ENCODE measurements at regions not wholly inside any gene's neighbourhood (a gene's known extent, or its start where the extent isn't known, plus 50 kb on each side); places are given as distances from the start of the nearest gene placed in this dataset.
"Not testable (repeated sequence)": the region's sequence is repeated elsewhere in the genome, so short reads cannot be mapped to it uniquely, and the experiment has no call there.

DNA sequence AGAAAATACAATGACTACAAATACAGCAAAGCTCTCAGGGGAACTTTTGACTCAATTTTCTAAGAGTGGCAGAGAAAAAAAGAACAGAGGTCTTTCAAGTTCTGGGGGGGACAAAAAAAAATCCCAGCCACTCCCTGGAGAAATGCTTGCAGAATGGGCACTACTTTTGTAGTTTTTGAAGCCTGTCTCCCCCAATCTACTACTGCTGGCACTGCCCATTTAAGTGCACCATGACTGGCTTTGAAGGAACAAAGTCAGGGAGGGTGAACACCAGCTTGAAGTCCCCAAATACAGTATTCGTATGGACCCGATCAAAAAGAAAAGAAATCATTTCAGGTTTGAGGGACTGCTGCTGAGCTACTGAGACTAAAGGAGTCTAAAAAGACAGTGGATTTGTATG lies 1824.4 kb downstream of the ARAP2 start:
- no peak for DNase-seq
- Histone ChIP-seq H3K27ac (ENCODE audit: low read depth, low read length) (no peak overlapping the region), H3K27me3 (ENCODE audit: insufficient read depth, low read length) (no peaks in the 10 kb centered on the region), H3K4me3 (ENCODE audit: low read length in 2 of 2) (no peak overlapping the region), H3K9me3 (ENCODE audit: control insufficient read depth in 1 of 2, low read length in 2 of 2) (peaks cover 0 to 2% of the 10 kb centered on the region in 2 donors), H3K4me1 (ENCODE audit: insufficient read depth, low read length) (no peaks in the 10 kb centered on the region), H3K36me3 (ENCODE audit: insufficient read depth, low read length) (no peaks in the 10 kb centered on the region)
- Mint-ChIP-seq H3K9me3 (peaks cover 0 to 13% (median 4%) of the 10 kb centered on the region in 8 donors), H3K36me3 (no peaks in the 10 kb centered on the region), H3K27me3 (no peaks in the 10 kb centered on the region), H3K4me3 (no peak overlapping the region), H3K4me1 (no peaks in the 10 kb centered on the region), H3K27ac (no peak overlapping the region)
- POLR2A ChIA-PET (ENCODE audit: partially characterized antibody), result no interaction called here
- CTCF ChIA-PET (ENCODE audit: partially characterized antibody), result no interaction called here
- intact Hi-C loops (cut with micrococcal nuclease), result no loop called here

DNA sequence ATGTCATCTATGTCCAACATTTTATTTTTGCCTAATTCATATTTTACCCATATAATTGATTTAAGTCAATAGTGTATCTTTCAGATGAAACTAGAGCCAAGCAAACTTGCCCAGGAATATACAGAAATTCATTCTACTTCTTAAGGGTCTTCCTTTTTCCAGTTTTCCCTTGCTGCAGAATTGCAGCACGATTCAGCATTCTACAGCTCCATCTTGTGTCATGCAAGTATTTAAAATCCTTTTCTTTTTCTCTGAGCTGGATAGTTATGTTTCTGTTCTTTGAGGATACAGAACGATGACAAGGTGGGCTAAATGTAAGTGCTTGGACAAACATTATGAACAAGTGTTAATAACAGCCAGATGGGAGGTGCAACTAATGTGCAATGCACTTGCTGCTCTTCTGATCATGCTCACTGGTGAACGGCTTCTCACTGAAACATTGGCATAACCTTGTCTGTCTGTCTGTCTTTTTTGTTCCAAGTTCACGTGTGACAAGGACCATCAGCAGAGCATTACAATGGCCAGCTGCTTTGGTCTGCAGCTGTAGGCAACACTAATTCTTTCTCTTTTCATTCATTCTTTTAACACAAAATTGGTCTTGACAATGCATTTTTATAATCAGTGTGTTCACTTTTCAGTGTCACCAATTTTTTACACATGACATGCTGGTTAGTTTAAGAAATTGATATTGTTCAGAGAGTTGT lies 1821.7 kb downstream of the ARAP2 start:
- intact Hi-C loops (cut with micrococcal nuclease), result no loop called here
- Histone ChIP-seq H3K9me3 (ENCODE audit: control insufficient read depth in 1 of 2, low read length in 2 of 2) (peaks cover 0 to 2% of the 10 kb centered on the region in 2 donors), H3K4me1 (ENCODE audit: insufficient read depth, low read length) (no peaks in the 10 kb centered on the region), H3K36me3 (ENCODE audit: insufficient read depth, low read length) (no peaks in the 10 kb centered on the region), H3K4me3 (ENCODE audit: low read length in 2 of 2) (no peak overlapping the region), H3K27me3 (ENCODE audit: insufficient read depth, low read length) (no peaks in the 10 kb centered on the region), H3K27ac (ENCODE audit: low read depth, low read length) (no peak overlapping the region)
- DNase-seq, result no peak
- no peaks in the 10 kb centered on the region for H3K4me1 Mint-ChIP-seq
- H3K9me3 Mint-ChIP-seq, result peaks cover 0 to 13% (median 4%) of the 10 kb centered on the region in 8 donors
- CTCF ChIA-PET (ENCODE audit: partially characterized antibody), result no interaction called here
- H3K27ac Mint-ChIP-seq, result no peak overlapping the region
- POLR2A ChIA-PET (ENCODE audit: partially characterized antibody), result no interaction called here
- H3K36me3 Mint-ChIP-seq, result no peaks in the 10 kb centered on the region
- H3K27me3 Mint-ChIP-seq, result no peaks in the 10 kb centered on the region
- no peak overlapping the region for H3K4me3 Mint-ChIP-seq

- no peaks in the 10 kb centered on the region for H3K9me3 ChIP-seq (ENCODE audit: control insufficient read depth in 1 of 2, low read length in 2 of 2)
- POLR2A ChIA-PET (ENCODE audit: partially characterized antibody), result no interaction called here
- CTCF ChIA-PET (ENCODE audit: partially characterized antibody), result no interaction called here
- Mint-ChIP-seq H3K36me3 (no peaks in the 10 kb centered on the region), H3K27ac (no peak overlapping the region), H3K4me3 (no peak overlapping the region), H3K9me3 (peaks cover 0 to 18% (median 6%) of the 10 kb centered on the region in 8 donors), H3K4me1 (no peaks in the 10 kb centered on the region), H3K27me3 (no peaks in the 10 kb centered on the region)
- no peaks in the 10 kb centered on the region for H3K36me3 ChIP-seq (ENCODE audit: insufficient read depth, low read length)
- no peaks in the 10 kb centered on the region for H3K27me3 ChIP-seq (ENCODE audit: insufficient read depth, low read length)
- DNase-seq, result no peak
- intact Hi-C loops (cut with micrococcal nuclease), result no loop called here
- H3K4me1 ChIP-seq (ENCODE audit: insufficient read depth, low read length), result no peaks in the 10 kb centered on the region
- H3K4me3 ChIP-seq (ENCODE audit: low read length in 2 of 2), result no peak overlapping the region
- no peak overlapping the region for H3K27ac ChIP-seq (ENCODE audit: low read depth, low read length)
These were observed 1811.6 kb downstream of the ARAP2 start for GRCh38 chr4:34432706-34433105.

GRCh38 chr4:34434377-34434776 lies 1809.9 kb downstream of the ARAP2 start:
- DNase-seq; H3K4me1 Mint-ChIP-seq; H3K4me3 Mint-ChIP-seq; CTCF ChIA-PET (ENCODE audit: partially characterized antibody); H3K27ac Mint-ChIP-seq; H3K36me3 ChIP-seq (ENCODE audit: insufficient read depth, low read length); H3K9me3 ChIP-seq (ENCODE audit: control insufficient read depth in 1 of 2, low read length in 2 of 2); H3K4me3 ChIP-seq (ENCODE audit: low read length in 2 of 2); H3K4me1 ChIP-seq (ENCODE audit: insufficient read depth, low read length); intact Hi-C loops (cut with micrococcal nuclease); H3K27me3 Mint-ChIP-seq; H3K27me3 ChIP-seq (ENCODE audit: insufficient read depth, low read length); H3K36me3 Mint-ChIP-seq; POLR2A ChIA-PET (ENCODE audit: partially characterized antibody); H3K27ac ChIP-seq (ENCODE audit: low read depth, low read length): not testable (repeated sequence)
- H3K9me3 Mint-ChIP-seq, result peaks cover 0 to 13% (median 4%) of the 10 kb centered on the region in 8 donors

DNA sequence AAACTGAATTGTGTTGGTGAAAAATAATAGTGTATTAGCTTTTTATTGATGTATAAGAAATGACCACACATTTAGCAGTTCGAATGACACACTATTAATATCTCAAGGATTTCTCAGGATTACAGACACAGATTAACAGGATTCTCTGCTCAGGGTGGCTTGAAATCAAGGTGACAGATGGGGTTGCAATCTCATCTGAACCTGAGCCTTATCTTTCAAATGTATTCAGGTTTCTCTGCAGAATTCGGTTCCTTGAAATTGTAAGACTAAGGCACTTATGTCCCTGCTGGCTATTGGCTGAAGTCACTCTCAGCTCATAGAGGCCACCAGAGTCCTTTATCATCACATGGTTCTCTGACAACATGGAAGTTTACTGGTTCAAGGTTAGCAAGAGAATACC lies 1780.1 kb downstream of the ARAP2 start:
- Mint-ChIP-seq H3K27ac (no peak overlapping the region), H3K4me3 (no peak overlapping the region)

GRCh38 chr4:34466411-34466810 lies 1777.9 kb downstream of the ARAP2 start:
- Mint-ChIP-seq H3K27ac (no peak overlapping the region), H3K9me3 (peaks cover 0 to 15% (median 2%) of the 10 kb centered on the region in 8 donors), H3K27me3 (no peaks in the 10 kb centered on the region), H3K36me3 (no peaks in the 10 kb centered on the region), H3K4me1 (no peaks in the 10 kb centered on the region), H3K4me3 (no peak overlapping the region)
- intact Hi-C loops (cut with micrococcal nuclease), result no loop called here
- Histone ChIP-seq H3K9me3 (ENCODE audit: control insufficient read depth in 1 of 2, low read length in 2 of 2) (peaks cover 0 to 5% of the 10 kb centered on the region in 2 donors), H3K4me3 (ENCODE audit: low read length in 2 of 2) (no peak overlapping the region), H3K36me3 (ENCODE audit: insufficient read depth, low read length) (no peaks in the 10 kb centered on the region), H3K4me1 (ENCODE audit: insufficient read depth, low read length) (no peaks in the 10 kb centered on the region), H3K27ac (ENCODE audit: low read depth, low read length) (no peak overlapping the region), H3K27me3 (ENCODE audit: insufficient read depth, low read length) (no peaks in the 10 kb centered on the region)
- ChIA-PET CTCF (ENCODE audit: partially characterized antibody) (no interaction called here), POLR2A (ENCODE audit: partially characterized antibody) (no interaction called here)
- no peak for DNase-seq

More for the DNA sequence above, 1780.1 kb downstream of the ARAP2 start:
- Histone ChIP-seq H3K27ac (ENCODE audit: low read depth, low read length) (no peak overlapping the region), H3K4me1 (ENCODE audit: insufficient read depth, low read length) (no peaks in the 10 kb centered on the region), H3K4me3 (ENCODE audit: low read length in 2 of 2) (no peak overlapping the region), H3K36me3 (ENCODE audit: insufficient read depth, low read length) (no peaks in the 10 kb centered on the region), H3K27me3 (ENCODE audit: insufficient read depth, low read length) (no peaks in the 10 kb centered on the region), H3K9me3 (ENCODE audit: control insufficient read depth in 1 of 2, low read length in 2 of 2) (peaks cover 0 to 5% of the 10 kb centered on the region in 2 donors)
- intact Hi-C loops (cut with micrococcal nuclease), result no loop called here
- H3K36me3 Mint-ChIP-seq, result no peaks in the 10 kb centered on the region
- DNase-seq, result no peak
- H3K9me3 Mint-ChIP-seq, result peaks cover 0 to 18% (median 2%) of the 10 kb centered on the region in 8 donors
- ChIA-PET POLR2A (ENCODE audit: partially characterized antibody) (no interaction called here), CTCF (ENCODE audit: partially characterized antibody) (no interaction called here)
- H3K27me3 Mint-ChIP-seq, result no peaks in the 10 kb centered on the region
- H3K4me1 Mint-ChIP-seq, result no peaks in the 10 kb centered on the region

GRCh38 chr4:34469516-34469915 lies 1774.8 kb downstream of the ARAP2 start:
- Mint-ChIP-seq H3K36me3 (no peaks in the 10 kb centered on the region), H3K4me1 (no peaks in the 10 kb centered on the region), H3K27me3 (no peaks in the 10 kb centered on the region), H3K4me3 (no peak overlapping the region), H3K9me3 (peaks cover 0 to 11% (median 0%) of the 10 kb centered on the region in 8 donors), H3K27ac (no peak overlapping the region)
- Histone ChIP-seq H3K27ac (ENCODE audit: low read depth, low read length) (no peak overlapping the region), H3K9me3 (ENCODE audit: control insufficient read depth in 1 of 2, low read length in 2 of 2) (no peaks in the 10 kb centered on the region), H3K4me1 (ENCODE audit: insufficient read depth, low read length) (no peaks in the 10 kb centered on the region), H3K4me3 (ENCODE audit: low read length in 2 of 2) (no peak overlapping the region), H3K27me3 (ENCODE audit: insufficient read depth, low read length) (no peaks in the 10 kb centered on the region), H3K36me3 (ENCODE audit: insufficient read depth, low read length) (no peaks in the 10 kb centered on the region)
- DNase-seq, result no peak
- intact Hi-C loops (cut with micrococcal nuclease), result no loop called here
- POLR2A ChIA-PET (ENCODE audit: partially characterized antibody), result no interaction called here
- CTCF ChIA-PET (ENCODE audit: partially characterized antibody), result no interaction called here

GRCh38 chr4:34485252-34485651 lies 1759.1 kb downstream of the ARAP2 start:
- no peaks in the 10 kb centered on the region for H3K27me3 ChIP-seq (ENCODE audit: insufficient read depth, low read length)
- no peak overlapping the region for H3K4me3 Mint-ChIP-seq
- no peaks in the 10 kb centered on the region for H3K4me1 Mint-ChIP-seq
- no peaks in the 10 kb centered on the region for H3K9me3 ChIP-seq (ENCODE audit: control insufficient read depth in 1 of 2, low read length in 2 of 2)
- POLR2A ChIA-PET (ENCODE audit: partially characterized antibody), result no interaction called here
- H3K36me3 Mint-ChIP-seq, result no peaks in the 10 kb centered on the region
- H3K9me3 Mint-ChIP-seq, result peaks cover 0 to 23% (median 3%) of the 10 kb centered on the region in 8 donors
- peak overlapping the region in 1 of 7 donors; percentile 19 for H3K27ac Mint-ChIP-seq
- intact Hi-C loops (cut with micrococcal nuclease), result no loop called here
- H3K36me3 ChIP-seq (ENCODE audit: insufficient read depth, low read length), result no peaks in the 10 kb centered on the region
- H3K4me1 ChIP-seq (ENCODE audit: insufficient read depth, low read length), result no peaks in the 10 kb centered on the region
- no peaks in the 10 kb centered on the region for H3K27me3 Mint-ChIP-seq
- no peak for DNase-seq
- H3K27ac ChIP-seq (ENCODE audit: low read depth, low read length), result no peak overlapping the region
- H3K4me3 ChIP-seq (ENCODE audit: low read length in 2 of 2), result no peak overlapping the region
- CTCF ChIA-PET (ENCODE audit: partially characterized antibody), result no interaction called here
